ENCODE measurements at regions not wholly inside any gene's neighbourhood (a gene's known extent, or its start where the extent isn't known, plus 50 kb on each side); places are given as distances from the start of the nearest gene placed in this dataset.

DNA sequence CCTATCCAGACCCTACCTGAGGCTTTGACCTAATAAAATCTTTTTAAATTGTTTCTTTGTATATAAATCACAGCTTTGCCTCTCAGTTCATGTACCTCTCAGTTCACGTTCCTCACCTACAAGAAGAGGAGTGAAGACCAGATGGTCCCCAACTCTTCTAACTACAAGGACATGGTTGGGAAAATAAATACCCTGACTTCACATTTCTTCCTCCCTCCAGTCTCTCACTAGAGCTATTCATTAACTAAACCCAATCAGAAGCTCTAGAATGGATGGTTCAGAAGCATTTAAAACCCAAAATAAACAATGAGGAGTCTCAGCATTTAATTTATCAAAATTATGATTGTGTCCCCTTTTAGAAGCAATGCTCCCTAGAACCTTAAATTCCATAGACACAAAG lies 97.3 kb upstream of the AGTR1 start:
- no peak for TF ChIP-seq CTCF (conservative IDR thresholded peaks at IDR 0.05; ENCODE audit: low read depth, low read length)
- no peak for TF ChIP-seq EZH2 (IDR thresholded peaks at IDR 0.05; ENCODE audit: borderline replicate concordance, low read depth, low read length, poor library complexity, severe bottlenecking)
- CTCF ChIA-PET, result no interaction called here
- H3K9me3 ChIP-seq (ENCODE audit: low read depth, low read length, poor library complexity, severe bottlenecking), result no peaks in the 10 kb centered on the region
- no peaks in the 10 kb centered on the region for H3K36me3 ChIP-seq (ENCODE audit: insufficient read depth, low read length, poor library complexity, severe bottlenecking)
- POLR2A ChIA-PET (ENCODE audit: low non-redundant PET), result no interaction called here
- no peak for DNase-seq (ENCODE audit: low spot score)
- intact Hi-C loops (cut with micrococcal nuclease; ENCODE audit: unreplicated experiment), result no loop called here
- no peaks in the 10 kb centered on the region for H3K27me3 ChIP-seq (replicated peaks; ENCODE audit: insufficient read depth, low read depth, low read length, poor library complexity)
- no peak overlapping the region for H3K27ac ChIP-seq (ENCODE audit: low read depth, low read length, poor library complexity, severe bottlenecking)
- H3K4me3 ChIP-seq (ENCODE audit: low read depth, low read length, poor library complexity, severe bottlenecking), result no peak overlapping the region
- no peaks in the 10 kb centered on the region for H3K4me1 ChIP-seq (ENCODE audit: insufficient read depth, low read length, poor library complexity, severe bottlenecking)
- BruUV-seq (replicated peaks), result no TSS peak

DNA sequence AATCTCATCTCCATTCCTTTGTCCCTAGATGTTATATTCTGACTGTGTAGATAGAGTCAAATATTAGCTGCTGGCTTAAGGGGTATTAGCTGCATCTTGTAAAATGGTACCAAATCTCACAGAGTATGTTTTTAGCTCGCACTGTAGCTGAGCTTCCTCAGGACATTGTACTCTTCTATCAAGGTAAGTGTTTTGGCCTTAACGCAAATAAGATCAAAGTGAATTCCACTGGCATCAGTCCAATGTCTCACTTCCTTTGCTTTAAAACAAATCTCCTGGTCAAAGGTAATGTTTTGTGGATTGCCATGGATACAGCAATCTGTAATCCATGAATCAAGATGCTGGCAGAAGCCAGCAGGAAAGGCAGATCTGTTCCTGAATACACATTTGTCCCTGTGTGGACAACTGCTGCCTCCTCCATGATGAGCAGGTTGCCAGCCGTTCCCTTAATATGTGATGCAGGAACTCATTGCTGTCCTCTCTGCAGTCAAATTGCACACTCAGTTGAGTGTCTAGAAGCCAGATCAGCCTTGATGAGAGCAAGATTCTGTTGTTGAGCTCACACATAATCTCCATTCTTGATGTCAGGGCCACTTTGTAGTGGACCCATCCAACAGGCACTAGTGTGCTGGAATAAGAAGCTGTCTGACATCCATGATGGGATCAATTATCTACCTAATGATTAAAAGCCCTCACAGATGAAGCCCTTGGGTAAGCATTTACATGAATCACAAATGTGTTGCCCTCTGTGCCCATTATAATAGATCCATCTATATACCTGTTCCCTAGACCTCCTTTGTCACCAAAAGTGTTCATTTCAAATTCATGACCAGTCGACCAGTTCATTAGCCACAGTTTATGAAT lies 96.6 kb upstream of the AGTR1 start:
- Histone ChIP-seq H3K9me3 (ENCODE audit: low read depth, low read length, poor library complexity, severe bottlenecking) (no peaks in the 10 kb centered on the region), H3K27ac (ENCODE audit: low read depth, low read length, poor library complexity, severe bottlenecking) (no peak overlapping the region), H3K36me3 (ENCODE audit: insufficient read depth, low read length, poor library complexity, severe bottlenecking) (no peaks in the 10 kb centered on the region), H3K27me3 (replicated peaks; ENCODE audit: insufficient read depth, low read depth, low read length, poor library complexity) (no peaks in the 10 kb centered on the region), H3K4me1 (ENCODE audit: insufficient read depth, low read length, poor library complexity, severe bottlenecking) (no peaks in the 10 kb centered on the region), H3K4me3 (ENCODE audit: low read depth, low read length, poor library complexity, severe bottlenecking) (no peak overlapping the region)
- no peak for DNase-seq (ENCODE audit: low spot score)
- ChIA-PET CTCF (no interaction called here), POLR2A (ENCODE audit: low non-redundant PET) (no interaction called here)
- intact Hi-C loops (cut with micrococcal nuclease; ENCODE audit: unreplicated experiment), result no loop called here
- BruUV-seq (replicated peaks), result no TSS peak
- TF ChIP-seq CTCF (conservative IDR thresholded peaks at IDR 0.05; ENCODE audit: low read depth, low read length) (no peak), EZH2 (IDR thresholded peaks at IDR 0.05; ENCODE audit: borderline replicate concordance, low read depth, low read length, poor library complexity, severe bottlenecking) (no peak)

- intact Hi-C loops (cut with micrococcal nuclease; ENCODE audit: unreplicated experiment), result no loop called here
- H3K4me3 ChIP-seq (ENCODE audit: low read depth, low read length, poor library complexity, severe bottlenecking), result no peak overlapping the region
- ChIA-PET POLR2A (ENCODE audit: low non-redundant PET) (no interaction called here), CTCF (no interaction called here)
- H3K4me1 ChIP-seq (ENCODE audit: insufficient read depth, low read length, poor library complexity, severe bottlenecking), result no peaks in the 10 kb centered on the region
- no peak overlapping the region for H3K27ac ChIP-seq (ENCODE audit: low read depth, low read length, poor library complexity, severe bottlenecking)
- H3K27me3 ChIP-seq (replicated peaks; ENCODE audit: insufficient read depth, low read depth, low read length, poor library complexity), result no peaks in the 10 kb centered on the region
- no peaks in the 10 kb centered on the region for H3K9me3 ChIP-seq (ENCODE audit: low read depth, low read length, poor library complexity, severe bottlenecking)
- TF ChIP-seq EZH2 (IDR thresholded peaks at IDR 0.05; ENCODE audit: borderline replicate concordance, low read depth, low read length, poor library complexity, severe bottlenecking), result no peak
- TF ChIP-seq CTCF (conservative IDR thresholded peaks at IDR 0.05; ENCODE audit: low read depth, low read length), result no peak
- BruUV-seq (replicated peaks), result no TSS peak
- DNase-seq (ENCODE audit: low spot score), result no peak
- no peaks in the 10 kb centered on the region for H3K36me3 ChIP-seq (ENCODE audit: insufficient read depth, low read length, poor library complexity, severe bottlenecking)
Measured at GRCh38 chr3:148601766-148602685, 95.7 kb upstream of the AGTR1 start.

Measured in A673 (cell line).